Activated CD4-positive, alpha-beta T cell treated with anti-CD3 and anti-CD28 coated beads for 24 hours (primary cell): ENCODE measurements at regions not wholly inside any gene's neighbourhood (a gene's known extent, or its start where the extent isn't known, plus 50 kb on each side); places are given as distances from the start of the nearest gene placed in this dataset.

Experiments
- DNase-seq, 2 donors: peaks; one replicate each; pipeline ENCODE4 v3.0.0-alpha.2; 2020; ENCODE audit warnings: low read depth in 2 of 2

DNA sequence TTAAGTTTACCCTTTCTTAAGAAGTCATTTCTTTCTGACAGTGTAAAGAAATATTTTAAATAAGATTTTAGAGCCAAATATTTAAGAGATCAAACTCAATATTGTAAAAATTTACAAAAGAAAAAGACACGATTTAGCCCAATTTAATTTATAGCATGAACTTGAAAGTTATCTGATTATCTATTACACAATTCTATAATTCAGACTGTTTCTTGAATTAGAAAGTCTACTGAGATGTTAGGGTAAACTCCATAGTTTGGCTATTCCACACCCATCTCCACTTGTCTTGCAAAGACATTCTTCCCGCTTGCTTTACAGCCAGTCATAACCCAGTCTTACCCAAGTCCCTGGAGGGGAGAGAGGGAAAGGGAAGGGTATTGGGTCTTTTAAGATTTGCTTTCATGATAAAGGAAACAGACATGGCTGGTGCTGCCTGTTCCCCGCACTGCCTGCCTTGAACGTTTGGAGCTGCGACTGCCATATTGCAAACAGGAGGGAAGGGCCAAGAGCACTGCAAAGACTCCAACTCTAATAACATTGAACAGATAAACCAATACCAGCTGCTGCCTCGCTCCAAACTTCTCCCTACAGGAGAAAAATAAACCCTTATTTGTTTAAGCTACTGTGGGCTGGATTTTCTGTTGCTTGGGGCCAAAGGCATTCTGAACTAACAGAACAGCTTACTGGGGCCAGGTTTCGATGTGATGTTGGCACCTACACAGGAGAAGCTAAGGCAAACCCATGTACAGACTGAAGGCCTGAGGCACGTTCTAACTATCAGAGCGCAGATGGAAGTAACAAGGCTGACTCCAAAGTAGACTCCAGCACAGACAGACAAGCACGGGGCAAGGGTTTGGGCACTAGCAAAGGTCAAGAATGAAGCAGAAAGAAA, 552.3 kb upstream of the JARID2 start:
- DNase-seq, result no peak

GRCh38 chr6:14694308-14694707, 551.6 kb upstream of the JARID2 start:
- no peak for DNase-seq

DNA sequence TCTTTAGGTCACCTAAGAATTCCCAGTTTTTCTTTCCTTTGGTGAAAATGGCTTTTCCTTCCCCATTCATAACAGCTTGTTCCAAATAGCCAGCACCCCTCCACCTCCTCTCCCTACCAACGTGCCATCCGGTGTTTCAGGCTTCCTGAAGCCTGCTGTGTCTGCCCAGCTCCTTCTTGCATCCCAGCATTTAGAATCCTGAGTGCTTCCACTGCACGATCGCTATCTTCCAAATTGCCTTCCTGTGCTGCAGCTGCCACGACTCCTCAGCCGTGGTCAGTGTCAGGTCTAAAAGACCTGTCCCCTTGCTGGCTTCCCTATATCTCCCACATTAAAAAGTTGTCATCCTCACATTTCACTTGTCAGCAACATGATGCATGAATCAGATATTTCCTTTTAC, 550.3 kb upstream of the JARID2 start:
- no peak for DNase-seq

GRCh38 chr6:14696367-14696766, 549.5 kb upstream of the JARID2 start:
- no peak for DNase-seq

DNA sequence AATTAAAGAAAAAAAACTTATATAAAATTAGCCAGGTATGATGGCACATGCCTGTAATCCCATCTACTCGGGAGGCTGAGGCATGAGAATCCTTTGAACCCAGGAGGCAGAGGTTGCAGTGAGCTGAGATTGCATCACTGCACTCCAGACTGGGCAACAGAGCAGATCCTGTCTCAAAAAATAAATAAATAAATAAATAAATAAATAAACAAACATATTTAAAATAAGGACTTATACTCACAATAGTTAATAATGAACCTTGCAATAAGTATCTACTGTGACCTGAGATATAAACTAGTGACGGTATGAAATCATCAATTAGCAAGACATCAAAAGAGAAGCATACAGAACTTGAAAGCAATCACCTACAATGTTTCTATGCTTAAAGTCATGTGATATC, 548.4 kb upstream of the JARID2 start:
- DNase-seq, result no peak

- DNase-seq, result no peak
Measured at GRCh38 chr6:14699803-14700601, 545.9 kb upstream of the JARID2 start.

- no peak for DNase-seq
Measured at GRCh38 chr6:14701946-14702345, 543.9 kb upstream of the JARID2 start.

- no peak for DNase-seq
Measured at GRCh38 chr6:14702678-14703077, 543.2 kb upstream of the JARID2 start.

- DNase-seq, result no peak
Measured at GRCh38 chr6:14703586-14703985, 542.3 kb upstream of the JARID2 start.

DNA sequence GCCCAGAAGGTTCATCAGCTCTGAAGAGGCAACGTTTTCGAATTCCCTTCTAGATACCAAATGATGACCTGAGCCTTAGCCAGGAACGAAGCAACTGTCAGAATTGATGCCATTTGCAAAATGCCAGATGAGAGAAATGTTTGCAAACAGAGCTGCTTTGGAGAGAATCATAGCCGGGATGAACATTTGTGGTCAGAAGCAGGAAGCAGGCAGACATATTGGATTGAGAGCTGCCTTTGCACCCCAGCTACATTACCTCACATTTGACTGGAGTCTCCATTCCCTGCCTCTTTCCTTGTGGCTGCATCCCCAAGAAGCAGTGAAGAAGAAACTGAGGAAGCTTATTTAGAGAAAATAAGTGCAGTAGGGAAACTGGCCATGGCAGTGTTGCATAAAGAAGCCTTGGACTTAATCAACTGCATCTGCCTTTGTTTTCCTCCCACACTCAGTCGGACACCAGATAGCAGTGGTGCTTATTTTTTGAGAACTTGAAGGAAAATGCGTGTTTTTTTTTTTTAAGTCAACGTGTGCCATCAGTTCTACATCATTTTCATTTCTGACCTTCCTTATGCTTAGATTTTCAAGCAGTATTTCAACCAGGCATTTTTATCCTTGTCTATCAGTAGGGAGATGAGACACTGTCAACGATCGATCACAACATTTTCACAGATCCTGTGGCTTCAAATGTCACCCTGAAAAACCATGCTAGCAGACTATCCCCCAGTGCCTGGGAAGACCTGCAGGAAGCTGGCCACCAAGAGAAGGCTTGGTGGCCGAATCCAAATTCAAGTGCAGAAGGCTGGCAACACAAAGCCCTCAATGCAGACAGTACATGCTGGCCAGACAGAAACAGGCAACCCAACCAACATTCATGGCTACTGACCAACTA, 541.2 kb upstream of the JARID2 start:
- DNase-seq, result no peak

GRCh38 chr6:14705841-14706377, 540.0 kb upstream of the JARID2 start:
- no peak for DNase-seq

GRCh38 chr6:14706378-14706929, 539.4 kb upstream of the JARID2 start:
- DNase-seq, result peak; percentile 50 to 68

DNA sequence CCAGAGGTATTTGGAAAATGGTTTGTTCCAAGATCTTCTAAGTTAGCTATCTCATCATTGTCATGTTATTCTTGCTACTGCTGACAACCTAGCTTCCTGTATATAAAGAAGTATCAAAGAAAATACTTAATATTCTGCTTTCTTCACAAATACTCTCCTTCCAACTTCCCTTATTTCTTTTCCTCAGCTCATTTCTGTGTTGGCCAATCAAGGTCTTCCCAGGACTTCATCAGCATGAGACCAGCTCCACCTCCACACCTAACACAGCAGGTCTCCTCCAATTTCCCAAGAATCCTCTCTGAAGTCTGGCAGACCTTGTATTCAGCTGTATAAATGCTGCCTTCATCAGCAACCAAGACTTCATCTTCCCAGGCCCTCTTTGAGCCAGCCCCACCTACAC, 538.6 kb upstream of the JARID2 start:
- no peak for DNase-seq

GRCh38 chr6:14707971-14708465, 537.9 kb upstream of the JARID2 start:
- no peak for DNase-seq

DNA sequence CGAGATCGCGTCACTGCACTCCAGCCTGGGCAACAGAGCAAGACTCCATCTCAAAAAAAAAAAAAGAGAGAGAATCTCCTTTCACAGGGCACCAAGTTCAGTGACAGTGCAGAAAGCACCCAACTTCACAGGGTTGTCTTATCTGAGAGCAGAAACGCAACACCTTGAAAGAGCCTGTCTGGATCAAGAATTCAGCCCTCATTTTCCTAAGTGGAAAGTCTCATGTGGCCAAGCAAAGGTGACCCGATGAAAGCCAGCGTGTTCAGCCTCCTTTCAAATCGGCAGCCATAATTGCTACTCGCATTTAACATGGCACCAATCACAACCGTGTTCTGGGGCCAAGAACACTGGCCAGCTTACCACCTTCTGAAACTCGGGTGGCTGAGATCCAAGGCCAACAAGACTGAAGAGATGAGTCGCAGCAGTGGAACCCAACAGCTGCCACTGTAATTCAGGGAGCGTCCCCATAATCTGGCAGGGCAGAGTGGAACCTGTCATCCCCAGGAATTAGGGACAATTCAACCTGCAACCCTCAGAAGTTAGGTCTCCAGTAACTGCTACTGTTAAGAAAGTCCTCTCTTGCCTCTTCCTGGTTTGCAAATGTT, 536.7 kb upstream of the JARID2 start:
- DNase-seq, result no peak

- DNase-seq, result no peak
Measured at GRCh38 chr6:14709900-14710299, 536.0 kb upstream of the JARID2 start.

- DNase-seq, result no peak
Measured at GRCh38 chr6:14710421-14710820, 535.4 kb upstream of the JARID2 start.

DNA sequence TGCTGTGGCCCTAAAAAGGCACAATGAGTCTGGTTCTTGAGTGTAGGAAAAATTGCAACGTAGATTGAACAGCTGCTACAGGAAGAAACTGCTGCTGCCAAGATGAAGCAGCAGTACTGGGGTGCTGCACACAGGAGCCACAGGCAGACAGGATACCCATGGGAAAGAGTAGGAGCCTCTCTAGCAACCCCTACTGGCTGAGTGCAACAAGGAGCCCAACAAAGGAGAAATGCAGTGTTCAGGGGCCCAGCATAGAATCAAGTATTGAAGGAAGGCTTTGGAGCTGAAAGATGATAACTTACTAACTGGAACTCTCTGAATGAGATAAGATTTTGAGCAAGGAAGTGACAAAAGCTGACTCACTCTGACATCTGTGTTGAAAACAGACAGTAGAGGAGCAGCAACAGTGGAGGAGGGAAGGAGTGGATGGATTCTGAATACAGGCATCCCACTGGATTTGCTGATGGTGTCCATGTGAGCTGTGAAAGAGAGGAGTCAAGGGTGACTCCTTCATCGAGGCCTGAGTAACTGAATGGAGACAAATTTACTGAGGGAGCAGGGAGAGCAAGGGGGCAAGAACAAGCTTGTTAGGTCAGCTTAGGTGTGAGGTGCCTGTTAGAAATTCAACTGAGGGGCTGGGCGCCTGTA, 534.7 kb upstream of the JARID2 start:
- DNase-seq, result peak; percentile 38 to 49

DNA sequence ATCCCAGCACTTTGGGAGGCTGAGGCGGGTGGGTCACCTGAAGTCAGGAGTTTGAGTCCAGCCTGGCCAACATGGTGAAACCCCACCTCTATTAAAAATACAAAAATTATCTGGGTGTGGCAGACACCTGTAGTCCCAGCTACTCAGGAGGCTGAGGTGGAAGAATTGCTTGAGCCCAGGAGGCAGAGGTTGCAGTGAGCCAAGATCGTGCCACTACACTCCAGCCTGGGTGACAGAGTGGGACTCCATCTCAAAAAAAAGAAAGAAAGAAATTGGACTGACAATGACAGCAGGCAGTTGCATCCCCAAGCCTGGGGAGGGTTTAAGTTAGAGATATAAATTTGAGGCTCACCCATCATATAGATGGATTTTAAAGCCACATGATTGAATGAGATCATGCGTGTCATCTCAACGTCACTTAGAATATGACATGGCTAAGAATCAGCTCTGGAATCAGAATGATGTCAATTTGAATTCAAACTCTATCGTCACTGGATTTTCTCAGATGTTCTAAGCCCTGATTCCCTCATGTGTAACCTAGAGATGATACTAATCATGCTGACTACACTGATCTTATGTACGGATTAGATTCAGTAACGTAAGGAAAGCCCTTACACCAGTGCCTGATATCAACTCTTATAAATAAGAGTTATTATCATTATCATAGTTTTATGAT, 534.0 kb upstream of the JARID2 start:
- DNase-seq, result no peak
